Testis (tissue), 2 donors: ENCODE measurements at regions not wholly inside any gene's neighbourhood (a gene's known extent, or its start where the extent isn't known, plus 50 kb on each side); places are given as distances from the start of the nearest gene placed in this dataset.

Experiments used
- DNase-seq: peaks from one replicate; pipeline ENCODE4 v3.0.0-alpha.2; 2019
- H3K27ac ChIP-seq, 2 donors: fragments of 200-600 bp; sonication (generic); one replicate each; pipeline ENCODE4 v1.5.1; 2019
- H3K27me3 ChIP-seq: fragments of 200-600 bp; sonication (generic); one replicate; pipeline ENCODE4 v1.5.1; 2019
- H3K36me3 ChIP-seq: fragments of 200-600 bp; sonication (generic); one replicate; pipeline ENCODE4 v1.5.1; 2017; ENCODE audit warnings: low read depth; ENCODE audit errors: missing control alignments
- H3K4me1 ChIP-seq: fragments of 200-600 bp; sonication (generic); one replicate; pipeline ENCODE4 v1.5.1; 2019
- H3K4me3 ChIP-seq, 2 donors: fragments of 200-600 bp; sonication (generic); one replicate each; pipeline ENCODE4 v1.5.1; 2017 to 2019
- H3K9me3 ChIP-seq: fragments of 200-600 bp; sonication (generic); one replicate; pipeline ENCODE4 v1.5.1; 2017
- CTCF ChIP-seq, 3 experiments: fragments of 450-650 bp in 2 of 3; fragments of 200-600 bp in 1 of 3; sonication (generic) in 1 of 3; IDR thresholded peaks; one replicate each; pipeline ENCODE4 v1.5.1; 2016 to 2019; ENCODE audit warnings: antibody characterized with exemption in 3 of 3, mild to moderate bottlenecking in 2 of 3, moderate library complexity in 1 of 3
- POLR2A ChIP-seq: fragments of 450-650 bp; IDR thresholded peaks from one replicate; pipeline ENCODE4 v1.6.1; 2017; ENCODE audit warnings: antibody characterized with exemption, mild to moderate bottlenecking, moderate library complexity
- WGBS, 2 donors: methylation state at CpG; one replicate each; pipeline ENCODE4 v1.1.5; 2018; 5-methylcytosine and 5-hydroxymethylcytosine counted together
- intact Hi-C: fragments of 100-400 bp; cut with DNase I; formaldehyde crosslinking; loops from one replicate; pipeline ENCODE4 v1.15.1; 2023; ENCODE audit warnings: low total_unique reads

GRCh38 chr22:23375031-23375827 is 194.9 kb downstream of the BCR start:
- intact Hi-C loops: no loop called here
- TF ChIP-seq CTCF (IDR thresholded peaks at IDR 0.05) (no peak), POLR2A (no peak)
- Histone ChIP-seq H3K27ac (no peak overlapping the region), H3K27me3 (no peaks in the 10 kb centered on the region), H3K36me3 (no peaks in the 10 kb centered on the region), H3K4me3 (no peak overlapping the region), H3K4me1 (no peaks in the 10 kb centered on the region), H3K9me3 (no peaks in the 10 kb centered on the region)
- DNase-seq: no peak
- WGBS, 2 donors: 72 to 75% methylated on average over 14 of the region's 14 CpGs

GRCh38 chr22:23373601-23374000 is 193.3 kb downstream of the BCR start:
- no peak for TF ChIP-seq POLR2A
- no peak for TF ChIP-seq CTCF (IDR thresholded peaks at IDR 0.05)
- WGBS, 2 donors: 57 to 84% methylated on average over 5 to 9 of the region's 9 CpGs
- Histone ChIP-seq H3K27me3 (no peaks in the 10 kb centered on the region), H3K4me1 (no peaks in the 10 kb centered on the region), H3K27ac (no peak overlapping the region), H3K36me3 (no peaks in the 10 kb centered on the region), H3K4me3 (no peak overlapping the region), H3K9me3 (no peaks in the 10 kb centered on the region)
- DNase-seq: no peak
- intact Hi-C loops: no loop called here

GRCh38 chr22:23370251-23370650 is 189.9 kb downstream of the BCR start:
- DNase-seq: no peak
- 91% methylated on average over 8 of the region's 8 CpGs for WGBS, 2 donors
- intact Hi-C loops: no loop called here
- Histone ChIP-seq H3K36me3 (no peaks in the 10 kb centered on the region), H3K27me3 (no peaks in the 10 kb centered on the region), H3K27ac (no peak overlapping the region), H3K4me1 (no peaks in the 10 kb centered on the region), H3K4me3 (no peak overlapping the region), H3K9me3 (no peaks in the 10 kb centered on the region)
- TF ChIP-seq CTCF (IDR thresholded peaks at IDR 0.05) (no peak), POLR2A (no peak)

GRCh38 chr22:23369054-23369685 is 188.9 kb downstream of the BCR start:
- no peak for DNase-seq
- intact Hi-C loops: no loop called here
- WGBS, 2 donors: 88 to 93% methylated on average over 5 of the region's 5 CpGs
- H3K27ac ChIP-seq: no peak overlapping the region
- TF ChIP-seq POLR2A: no peak
- H3K4me1 ChIP-seq: no peaks in the 10 kb centered on the region
- no peak overlapping the region for H3K4me3 ChIP-seq
- no peaks in the 10 kb centered on the region for H3K9me3 ChIP-seq
- no peaks in the 10 kb centered on the region for H3K36me3 ChIP-seq
- H3K27me3 ChIP-seq: no peaks in the 10 kb centered on the region
